ENCODE measurements at regions not wholly inside any gene's neighbourhood (a gene's known extent, or its start where the extent isn't known, plus 50 kb on each side); places are given as distances from the start of the nearest gene placed in this dataset.
A peak's percentile ranks its signal among the peaks of the same experiment; 100 is the strongest.

DNA sequence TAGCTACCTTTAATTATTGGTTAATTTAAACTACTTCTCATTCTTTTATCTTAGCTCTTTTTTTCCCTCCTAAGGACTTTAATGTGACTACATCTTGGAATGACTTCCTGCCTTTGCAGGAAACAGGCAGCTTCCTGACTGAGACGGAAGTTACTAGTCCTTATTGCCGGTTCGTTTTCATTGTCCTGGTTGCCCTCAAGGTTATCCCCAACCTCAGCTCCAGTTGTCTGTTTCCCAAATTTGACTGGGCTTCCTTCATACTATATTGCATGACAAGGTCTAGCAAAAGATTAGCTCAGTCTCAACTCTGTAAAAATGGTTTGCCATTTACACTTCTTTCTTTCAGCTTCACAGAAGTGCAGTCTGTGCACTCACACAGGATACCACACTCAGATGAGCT, 109.9 kb upstream of the DDX53 start (continued):
- TF ChIP-seq HEYL (CRISPR knock-in tag; IDR thresholded peaks at IDR 0.05): no peak
- TF ChIP-seq MAZ (IDR thresholded peaks at IDR 0.05; ENCODE audit: borderline replicate concordance, low read depth, low read length): no peak

- Histone ChIP-seq H3K9me3 (no peaks in the 10 kb centered on the region), H3K4me2 (no peak overlapping the region), H3K27ac (no peak overlapping the region), H3K4me1 (no peaks in the 10 kb centered on the region), H3K4me3 (no peak overlapping the region)
- DNase-seq (ENCODE audit: low read depth in 1 of 2, low spot score in 1 of 2) (no peak), ATAC-seq (no peak), FAIRE-seq (peak; percentile 56)
- 3% methylated on average over 3 of the region's 3 CpGs for WGBS (ENCODE audit: missing lambda C conversion rate)
- TF ChIP-seq JUN (IDR thresholded peaks at IDR 0.05) (no peak), HOXA7 (CRISPR knock-in tag; IDR thresholded peaks at IDR 0.05) (no peak), POLR2A (IDR thresholded peaks at IDR 0.05; ENCODE audit: low read length) (no peak), HOXB5 (CRISPR knock-in tag; IDR thresholded peaks at IDR 0.05) (no peak), PHF8 (IDR thresholded peaks at IDR 0.05; ENCODE audit: borderline replicate concordance, low read depth) (no peak), TFCP2L1 (CRISPR knock-in tag; IDR thresholded peaks at IDR 0.05) (no peak), ZSCAN20 (CRISPR knock-in tag; IDR thresholded peaks at IDR 0.05) (no peak), HDAC2 (IDR thresholded peaks at IDR 0.05) (no peak), EP300 (IDR thresholded peaks at IDR 0.05) (no peak), RFX5 (IDR thresholded peaks at IDR 0.05) (no peak), NPAS2 (CRISPR knock-in tag; IDR thresholded peaks at IDR 0.05; ENCODE audit: borderline replicate concordance) (no peak), KDM1A (IDR thresholded peaks at IDR 0.05; ENCODE audit: low read depth) (no peak), HEYL (CRISPR knock-in tag; IDR thresholded peaks at IDR 0.05) (no peak), ATOH8 (CRISPR knock-in tag; IDR thresholded peaks at IDR 0.05; ENCODE audit: low read depth) (no peak)
- TF ChIP-seq, protein P1, sequence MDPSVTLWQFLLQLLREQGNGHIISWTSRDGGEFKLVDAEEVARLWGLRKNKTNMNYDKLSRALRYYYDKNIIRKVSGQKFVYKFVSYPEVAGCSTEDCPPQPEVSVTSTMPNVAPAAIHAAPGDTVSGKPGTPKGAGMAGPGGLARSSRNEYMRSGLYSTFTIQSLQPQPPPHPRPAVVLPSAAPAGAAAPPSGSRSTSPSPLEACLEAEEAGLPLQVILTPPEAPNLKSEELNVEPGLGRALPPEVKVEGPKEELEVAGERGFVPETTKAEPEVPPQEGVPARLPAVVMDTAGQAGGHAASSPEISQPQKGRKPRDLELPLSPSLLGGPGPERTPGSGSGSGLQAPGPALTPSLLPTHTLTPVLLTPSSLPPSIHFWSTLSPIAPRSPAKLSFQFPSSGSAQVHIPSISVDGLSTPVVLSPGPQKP (IDR thresholded peaks at IDR 0.05; ENCODE audit: low read depth, low read length): no peak
- ChIA-PET POLR2A (no interaction called here), CTCF (no interaction called here)
These were observed 87.1 kb upstream of the DDX53 start for GRCh38 chrX:22912616-22913015.

DNA sequence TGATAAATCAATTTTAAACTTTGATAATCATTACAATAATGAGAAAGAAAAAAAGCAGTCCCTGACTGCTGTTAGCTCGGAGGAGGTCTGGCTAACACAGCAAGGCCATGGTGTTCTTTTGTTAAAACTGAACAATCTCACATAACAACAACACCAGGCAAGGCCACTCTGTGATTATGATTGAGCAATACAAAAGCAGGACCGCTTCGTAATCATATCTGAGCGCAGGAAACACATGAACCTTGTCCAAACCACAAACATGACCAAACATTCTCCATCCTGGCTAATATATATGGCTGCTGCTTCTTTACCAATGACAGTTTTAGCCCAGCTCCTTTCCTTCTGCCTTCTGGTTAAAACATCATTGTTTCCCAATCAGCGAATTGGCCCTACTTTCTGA, 76.8 kb upstream of the DDX53 start:
- Histone ChIP-seq H3K4me2 (no peak overlapping the region), H3K9me3 (no peaks in the 10 kb centered on the region), H3K4me3 (no peak overlapping the region), H3K4me1 (no peaks in the 10 kb centered on the region), H3K27ac (no peak overlapping the region)
- ATAC-seq (no peak), FAIRE-seq (peak; percentile 28), DNase-seq (ENCODE audit: low read depth in 1 of 2, low spot score in 1 of 2) (no peak)
- TF ChIP-seq HDAC2 (IDR thresholded peaks at IDR 0.05): no peak
- TF ChIP-seq CBX2 (IDR thresholded peaks at IDR 0.05; ENCODE audit: borderline replicate concordance, low read depth): no peak
- TF ChIP-seq FOSL2 (IDR thresholded peaks at IDR 0.05): no peak
- TF ChIP-seq FOSL2 (CRISPR knock-in tag; IDR thresholded peaks at IDR 0.05): no peak
- no peak for TF ChIP-seq EP300 (IDR thresholded peaks at IDR 0.05)
- no peak for TF ChIP-seq MAFK (IDR thresholded peaks at IDR 0.05; ENCODE audit: partially characterized antibody)
- TF ChIP-seq RARB (CRISPR knock-in tag; IDR thresholded peaks at IDR 0.05): no peak
- ChIA-PET POLR2A (no interaction called here), CTCF (no interaction called here)
- WGBS (ENCODE audit: missing lambda C conversion rate): 12% methylated on average over 4 of the region's 5 CpGs

DNA sequence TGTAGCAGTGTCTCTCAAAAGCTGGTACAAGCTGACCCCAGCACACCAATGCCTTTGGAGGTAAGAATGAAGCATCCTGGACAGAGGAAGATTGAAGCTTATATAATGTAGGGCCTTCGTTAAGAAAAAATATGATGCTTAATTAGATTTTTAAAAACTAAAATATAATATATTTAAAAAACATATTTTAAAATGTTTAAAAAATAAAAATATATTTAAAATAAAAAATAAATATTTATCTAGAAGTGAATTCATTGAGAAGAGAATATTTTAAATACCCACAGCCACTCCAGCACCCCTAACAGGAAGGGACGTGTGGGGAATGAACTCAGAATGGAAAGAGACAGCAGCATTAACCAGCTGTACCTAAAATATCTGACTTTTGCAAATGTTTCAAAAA, 65.1 kb upstream of the DDX53 start:
- WGBS (ENCODE audit: missing lambda C conversion rate): 9% methylated on average over 2 of the region's 2 CpGs
- no peaks in the 10 kb centered on the region for H3K4me1 ChIP-seq
- no peaks in the 10 kb centered on the region for H3K9me3 ChIP-seq
- no peak for FAIRE-seq
- H3K4me2 ChIP-seq: no peak overlapping the region
- H3K27ac ChIP-seq: no peak overlapping the region
- CTCF ChIA-PET: no interaction called here
- no peak for ATAC-seq
- POLR2A ChIA-PET: no interaction called here
- H3K4me3 ChIP-seq: no peak overlapping the region
- DNase-seq (ENCODE audit: low read depth in 1 of 2, low spot score in 1 of 2): no peak
- TF ChIP-seq MAFK (IDR thresholded peaks at IDR 0.05; ENCODE audit: partially characterized antibody) (no peak), JUNB (IDR thresholded peaks at IDR 0.05) (no peak), POLR2AphosphoS2 (conservative IDR thresholded peaks at IDR 0.05; ENCODE audit: low read length) (no peak), ESRRA (IDR thresholded peaks at IDR 0.05; ENCODE audit: borderline replicate concordance, low read length) (no peak), RNF2 (IDR thresholded peaks at IDR 0.05; ENCODE audit: borderline replicate concordance, low read depth) (no peak), HOXA7 (CRISPR knock-in tag; IDR thresholded peaks at IDR 0.05) (no peak), TP53 (CRISPR knock-in tag; IDR thresholded peaks at IDR 0.05) (no peak), MYC (IDR thresholded peaks at IDR 0.05; ENCODE audit: borderline replicate concordance, low read length) (no peak), CHD4 (IDR thresholded peaks at IDR 0.05; ENCODE audit: borderline replicate concordance) (no peak), ATOH8 (CRISPR knock-in tag; IDR thresholded peaks at IDR 0.05; ENCODE audit: low read depth) (no peak), POLR2A (IDR thresholded peaks at IDR 0.05; ENCODE audit: low read length) (no peak), PHF8 (IDR thresholded peaks at IDR 0.05; ENCODE audit: borderline replicate concordance, low read depth) (no peak), SMC3 (IDR thresholded peaks at IDR 0.05) (no peak), NPAS2 (CRISPR knock-in tag; IDR thresholded peaks at IDR 0.05; ENCODE audit: borderline replicate concordance) (no peak), ZFP36 (IDR thresholded peaks at IDR 0.05; ENCODE audit: borderline replicate concordance, partially characterized antibody) (no peak), KDM5A (IDR thresholded peaks at IDR 0.05) (no peak), HES2 (IDR thresholded peaks at IDR 0.05) (no peak), RFX5 (IDR thresholded peaks at IDR 0.05) (no peak)
